AG08396 (cell line): ENCODE measurements at regions not wholly inside any gene's neighbourhood (a gene's known extent, or its start where the extent isn't known, plus 50 kb on each side); places are given as distances from the start of the nearest gene placed in this dataset.
A peak's percentile ranks its signal among the peaks of the same experiment; 100 is the strongest.

Experiments
- DNase-seq: peaks from one replicate; pipeline ENCODE4 v3.0.0; 2012; ENCODE audit warnings: low spot score, mixed read lengths

DNA sequence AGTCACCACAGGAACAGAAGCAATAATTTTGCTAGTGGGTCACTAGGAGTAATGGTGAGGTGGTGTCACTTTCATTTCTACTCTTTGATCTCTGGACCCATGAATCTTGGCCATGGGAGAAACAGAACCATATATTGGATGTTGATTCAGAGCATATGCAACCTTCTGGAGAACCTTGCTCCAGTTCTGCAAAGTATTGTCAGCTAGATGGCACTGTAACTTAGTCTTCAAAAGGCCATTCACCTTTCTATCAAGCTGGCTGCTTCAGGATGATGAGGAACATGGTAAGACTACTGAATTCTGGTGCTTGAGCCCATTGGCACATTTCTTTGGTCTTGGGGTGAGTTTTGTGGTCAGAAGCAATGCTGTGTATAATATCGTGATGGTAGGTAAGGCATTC is 129.1 kb upstream of the FBN2 start:
- DNase-seq = no peak

DNA sequence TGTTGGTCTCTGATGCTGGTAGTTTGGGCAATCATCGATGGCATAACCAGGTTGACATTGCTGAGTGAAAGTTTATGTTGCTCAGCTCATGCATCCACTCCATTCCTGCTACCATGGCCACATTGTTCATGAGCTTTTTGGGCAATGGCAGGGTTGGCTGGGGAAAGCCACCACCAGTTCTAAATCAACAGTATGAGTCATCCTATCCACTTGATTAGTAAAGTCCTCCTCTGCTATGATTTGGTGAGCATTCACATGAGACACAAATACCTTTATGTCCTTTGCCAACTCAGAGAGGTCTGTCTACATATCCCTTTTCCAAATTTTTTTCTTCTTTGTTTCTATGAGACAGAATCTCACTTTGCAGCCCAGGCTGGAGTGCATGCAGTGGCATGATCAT is 129.7 kb upstream of the FBN2 start:
- no peak for DNase-seq

GRCh38 chr5:128668921-128669320 is 130.9 kb upstream of the FBN2 start:
- DNase-seq = no peak

GRCh38 chr5:128669803-128670202 is 131.8 kb upstream of the FBN2 start:
- DNase-seq = no peak

GRCh38 chr5:128671943-128672342 is 133.9 kb upstream of the FBN2 start:
- no peak for DNase-seq

- DNase-seq = no peak
Observed at GRCh38 chr5:128673000-128673399, 135.0 kb upstream of the FBN2 start.

- no peak for DNase-seq
Observed at GRCh38 chr5:128673411-128673957, 135.4 kb upstream of the FBN2 start.

- DNase-seq = no peak
Observed at GRCh38 chr5:128673970-128674369, 135.9 kb upstream of the FBN2 start.

DNA sequence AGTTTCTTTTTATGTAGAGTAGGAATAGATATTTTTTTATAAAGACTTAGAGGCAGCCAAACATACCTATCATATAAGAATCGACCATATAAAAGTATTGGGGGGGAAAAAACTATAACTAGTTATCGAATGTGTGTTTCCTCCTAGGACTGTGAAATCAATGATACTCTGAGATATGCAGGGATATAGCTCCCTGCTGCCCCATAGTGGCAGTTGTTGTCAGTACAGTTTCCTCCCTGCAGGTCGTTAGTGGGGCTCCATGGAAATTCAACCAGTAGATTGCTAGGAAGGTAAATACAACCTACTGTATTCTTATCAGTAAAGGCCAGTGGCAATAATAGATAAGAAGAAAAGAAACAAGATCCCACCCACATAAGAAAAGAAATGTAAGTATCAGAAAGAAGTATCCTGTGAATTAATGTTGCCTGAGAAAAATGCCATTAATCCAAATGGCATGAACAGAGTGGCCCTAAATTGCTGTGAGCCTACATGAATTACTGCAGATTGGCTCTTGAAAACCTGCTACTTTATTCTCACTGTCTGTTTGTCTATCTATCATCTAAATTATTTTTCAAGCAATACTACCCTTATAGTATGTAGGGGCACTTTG is 136.9 kb upstream of the FBN2 start:
- peak; percentile 25 for DNase-seq

DNA sequence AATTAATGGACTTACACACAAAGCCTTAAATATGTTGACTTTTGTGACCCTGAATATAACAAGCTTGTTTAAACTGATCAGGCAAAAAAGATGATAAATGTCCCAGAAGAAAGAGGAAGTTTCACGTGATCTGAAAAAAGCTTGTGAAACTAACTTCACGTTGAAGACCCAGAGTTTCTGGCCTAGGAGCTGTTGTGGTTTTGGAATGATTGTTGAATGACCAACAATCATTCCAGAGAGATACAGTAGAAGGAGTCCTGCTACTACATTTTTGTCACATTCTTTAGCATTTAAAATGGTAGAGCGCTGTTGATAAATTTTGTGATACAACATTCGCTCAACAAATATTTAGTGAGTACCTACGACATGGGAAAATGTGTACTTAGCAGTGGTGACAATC is 143.1 kb upstream of the FBN2 start:
- DNase-seq = no peak

DNA sequence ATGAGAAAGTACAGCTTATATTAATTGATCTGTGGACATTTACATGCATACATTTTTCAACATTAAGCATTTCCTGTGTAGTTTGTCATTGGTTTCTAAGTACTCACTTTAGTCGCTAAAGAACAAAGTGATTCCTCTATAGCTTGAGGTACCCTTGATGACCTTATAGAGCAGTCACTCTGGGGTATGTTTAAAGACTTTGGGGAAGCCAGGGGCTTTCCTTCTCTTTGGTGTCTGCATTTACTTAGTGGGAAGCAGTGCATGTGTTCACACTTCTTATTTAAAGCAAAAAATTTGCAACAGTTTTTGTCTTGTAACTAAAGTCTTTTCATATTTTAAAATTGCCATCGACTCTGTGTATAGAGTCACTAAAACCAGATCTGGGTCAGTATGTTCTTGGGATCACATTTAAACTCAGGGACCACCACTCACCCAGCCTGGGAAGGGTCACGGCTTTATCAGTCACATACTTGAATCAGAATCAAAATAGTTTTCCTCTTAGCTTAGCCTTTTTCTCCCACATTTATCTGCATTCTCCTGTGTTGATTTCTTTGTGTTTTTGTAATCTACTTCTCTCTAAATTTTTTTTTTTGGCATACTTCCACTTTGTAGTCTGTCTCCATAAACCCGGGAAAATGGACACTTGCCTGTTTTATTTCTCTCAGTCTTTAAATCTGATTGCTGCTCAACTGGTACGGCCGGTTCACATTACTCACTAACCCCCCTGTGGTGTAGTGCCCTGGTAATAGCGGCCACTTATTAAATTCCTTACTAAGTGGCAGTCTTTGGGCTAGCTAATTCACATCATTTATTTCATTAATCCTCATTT is 143.9 kb upstream of the FBN2 start:
- no peak for DNase-seq

- DNase-seq = no peak
Observed at GRCh38 chr5:128682669-128683068, 144.6 kb upstream of the FBN2 start.

DNA sequence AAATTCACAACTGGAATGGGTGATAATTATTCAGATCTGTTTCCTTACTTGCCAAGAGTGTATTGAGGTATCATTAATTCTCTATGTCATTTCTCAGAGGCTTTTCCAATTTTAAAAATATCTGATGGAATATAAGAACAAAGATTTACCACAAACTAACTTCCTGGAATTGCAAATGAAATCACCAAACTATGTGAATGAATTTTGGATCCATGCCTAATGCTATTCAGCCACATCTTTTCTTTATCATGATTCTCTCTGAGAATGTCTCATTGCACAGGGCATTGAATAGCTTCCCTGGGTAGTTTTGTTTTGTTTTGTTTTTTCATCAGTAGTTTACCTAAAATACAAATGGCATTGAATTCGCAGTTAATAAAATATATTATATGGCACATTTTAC is 146.9 kb upstream of the FBN2 start:
- no peak for DNase-seq

GRCh38 chr5:128687930-128688329 is 149.9 kb upstream of the FBN2 start:
- no peak for DNase-seq

GRCh38 chr5:128693764-128694163 is 155.7 kb upstream of the FBN2 start:
- no peak for DNase-seq

- no peak for DNase-seq
Observed at GRCh38 chr5:128695791-128696530, 157.9 kb upstream of the FBN2 start.

DNA sequence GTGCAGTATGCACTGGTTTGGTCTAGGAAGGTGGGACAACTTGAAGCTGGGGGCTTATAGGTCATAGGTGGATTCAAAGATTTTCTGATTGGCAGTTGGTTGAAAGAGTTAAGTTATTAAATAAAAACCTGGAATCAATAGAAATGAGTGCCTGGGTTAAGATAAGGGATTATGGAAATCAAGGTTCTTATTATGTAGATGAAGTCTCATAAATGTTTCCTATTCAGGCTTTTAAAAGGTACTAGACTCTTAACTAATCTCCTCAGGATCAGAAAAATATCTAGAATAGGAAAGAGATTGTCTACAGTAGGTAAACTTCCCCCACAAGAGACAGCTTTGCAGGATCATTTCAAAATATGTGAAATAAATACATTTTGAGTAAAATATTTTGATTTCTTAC is 163.3 kb upstream of the FBN2 start:
- no peak for DNase-seq

DNA sequence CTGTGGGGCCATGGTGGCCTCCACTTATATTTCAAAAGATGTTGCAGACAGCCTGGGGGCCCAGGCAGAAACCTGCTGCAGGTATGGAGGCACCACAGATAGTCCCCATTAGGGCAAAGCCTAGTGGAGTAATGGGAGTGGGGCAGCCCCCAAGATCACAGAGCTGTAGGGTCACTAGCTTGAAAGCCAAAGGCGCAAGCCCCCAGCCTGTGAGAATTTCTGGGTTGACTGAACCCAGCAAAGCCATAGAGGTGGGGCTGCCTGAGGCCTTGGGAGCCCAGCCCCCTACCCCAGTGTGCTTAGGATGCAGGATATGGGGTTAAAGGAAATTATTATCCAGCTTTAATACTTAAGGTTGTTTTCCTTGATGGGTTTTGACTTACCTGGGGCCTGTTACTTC is 165.3 kb upstream of the FBN2 start:
- DNase-seq = no peak

DNA sequence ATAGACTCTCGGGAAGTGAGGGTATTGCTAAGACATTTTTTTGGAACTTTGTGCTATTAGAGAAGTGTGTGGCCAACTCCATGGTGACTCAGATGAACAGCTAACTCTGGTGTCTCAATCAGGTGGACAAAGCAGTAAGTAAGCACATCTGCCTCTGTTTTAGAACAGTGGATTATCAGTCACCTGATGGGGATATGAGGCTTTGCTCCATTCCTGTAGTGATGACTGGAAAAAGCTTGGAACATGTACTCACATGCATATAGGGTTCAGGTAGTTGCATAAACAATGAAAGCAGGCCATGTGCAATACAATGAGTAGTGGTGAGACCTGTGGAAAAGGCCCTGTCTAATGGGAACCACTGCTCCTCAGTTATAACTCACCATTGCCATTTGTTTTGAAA is 168.2 kb upstream of the FBN2 start:
- no peak for DNase-seq

GRCh38 chr5:128708841-128709240 is 170.8 kb upstream of the FBN2 start:
- DNase-seq = no peak

DNA sequence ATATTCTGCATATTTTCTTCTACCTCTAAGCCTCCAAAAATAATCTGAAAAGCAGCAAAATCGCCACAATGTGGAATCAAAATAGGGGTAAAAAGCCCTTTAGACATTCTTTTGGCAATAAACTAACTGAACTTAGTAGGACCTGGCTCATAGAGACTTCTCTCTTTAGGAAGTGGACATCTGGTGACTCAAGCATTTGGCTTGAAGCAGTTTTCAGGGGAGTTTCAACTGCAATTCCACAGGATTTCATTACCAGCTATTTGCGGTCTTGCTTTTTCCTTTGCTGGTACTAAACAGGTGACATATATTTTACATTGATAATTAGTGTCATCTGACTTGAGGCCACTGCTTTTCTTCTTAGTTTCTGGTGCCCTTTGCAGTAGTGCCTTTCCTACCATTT is 173.2 kb upstream of the FBN2 start:
- DNase-seq = no peak

DNA sequence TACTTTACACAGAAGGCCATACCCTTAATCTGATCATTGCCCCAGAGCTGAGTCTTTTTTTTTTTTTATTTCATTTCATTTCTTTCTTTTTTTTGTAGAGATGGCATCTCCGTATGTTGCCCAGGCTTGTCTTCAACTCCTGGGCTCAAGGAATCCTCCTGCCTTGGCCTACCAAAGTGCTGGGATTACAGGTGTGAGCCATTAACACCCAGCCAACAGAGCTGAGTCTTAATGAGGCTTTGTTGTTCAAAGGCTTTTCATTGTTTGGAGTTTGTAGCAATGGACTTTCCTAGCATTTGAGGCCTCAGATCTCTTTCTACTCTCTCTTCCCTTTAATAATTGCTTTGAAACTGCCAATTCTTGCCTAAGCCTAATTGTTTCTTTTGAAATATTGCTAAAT is 176.5 kb upstream of the FBN2 start:
- DNase-seq = no peak

DNA sequence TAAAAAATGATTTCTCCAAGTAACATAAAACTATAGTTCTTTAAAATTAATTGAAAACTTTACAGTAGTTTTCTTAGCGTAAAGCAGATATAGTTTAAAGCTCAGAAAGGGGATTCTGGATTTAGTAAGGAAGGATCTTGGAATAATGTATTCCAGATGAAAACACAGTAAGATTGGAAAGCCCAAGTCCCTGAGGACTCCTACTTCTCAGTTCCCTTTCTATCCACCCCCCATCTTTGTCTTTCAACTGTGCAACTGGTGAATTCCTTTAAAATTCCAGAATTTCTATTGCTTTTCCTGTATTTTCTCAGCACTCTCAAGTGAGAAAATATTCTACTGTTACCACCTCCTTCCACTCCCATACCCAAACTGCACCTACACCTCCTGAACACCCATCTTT is 184.5 kb upstream of the FBN2 start:
- DNase-seq = no peak
